SK-N-SH (cell line): ENCODE measurements at regions not wholly inside any gene's neighbourhood (a gene's known extent, or its start where the extent isn't known, plus 50 kb on each side); places are given as distances from the start of the nearest gene placed in this dataset.

Experiments
- CTCF ChIA-PET: fragments of 300-600, 350-600 bp; formaldehyde crosslinking; extraction: SDS; loops from one replicate; lab custom pipeline; 2021; lab: Yijun Ruan, JAX
- POLR2A ChIA-PET: fragments of 350-600 bp; sonication (Branson Sonifier 250); formaldehyde crosslinking; extraction: SDS; loops from one replicate; lab custom pipeline; 2020; ENCODE audit warnings: antibody characterized with exemption, inconsistent platforms; lab: Yijun Ruan, JAX
- DNase-seq: peaks from one replicate; pipeline ENCODE4 v3.0.0; 2012
- H2AFZ ChIP-seq: fragments of 200-600 bp; sonication (generic); 2 replicates; pipeline ENCODE4 v1.8.1; 2016; ENCODE audit warnings: antibody characterized with exemption, mild to moderate bottlenecking, low read depth
- H3F3A ChIP-seq: fragments of 200-600 bp; sonication (generic); replicated peaks from 2 replicates; pipeline ENCODE3; 2016; ENCODE audit warnings: antibody characterized with exemption, mild to moderate bottlenecking; ENCODE audit not compliant: insufficient read depth
- H3K27ac ChIP-seq, 2 experiments: fragments of 200-500 bp in 1 of 2; fragments of 200-600 bp in 1 of 2; sonication (Bioruptor generic) in 1 of 2; sonication (generic), shearing (Covaris generic) in 1 of 2; 2 replicates each; pipeline versions ENCODE4 v1.5.1 to v1.6.1; 2014 to 2016; ENCODE audit warnings: low read depth in 2 of 2, inconsistent platforms in 1 of 2, low read length in 1 of 2, mild to moderate bottlenecking in 1 of 2, mixed read lengths in 1 of 2
- H3K27me3 ChIP-seq: fragments of 200-600 bp; sonication (generic), shearing (Covaris generic); 2 replicates; pipeline ENCODE4 v1.6.1; 2016; ENCODE audit warnings: mixed run types; ENCODE audit not compliant: insufficient read depth
- H3K36me3 ChIP-seq, 2 experiments: fragments of 200-500 bp in 1 of 2; fragments of 200-600 bp in 1 of 2; sonication (Bioruptor generic) in 1 of 2; sonication (generic) in 1 of 2; replicated peaks in 1 of 2; 2 replicates each; pipeline versions ENCODE3 to v1.5.1; 2014 to 2016; ENCODE audit warnings: low read length in 1 of 2, mild to moderate bottlenecking in 1 of 2; ENCODE audit not compliant: insufficient read depth in 2 of 2, control insufficient read depth in 1 of 2
- H3K4me1 ChIP-seq, 2 experiments: fragments of 200-500 bp in 1 of 2; fragments of 200-600 bp in 1 of 2; sonication (Bioruptor generic) in 1 of 2; sonication (generic), shearing (Covaris generic) in 1 of 2; 2 replicates each; pipeline versions ENCODE4 v1.5.1 to v1.6.1; 2014 to 2016; ENCODE audit warnings: low read depth in 1 of 2, low read length in 1 of 2, mixed run types in 1 of 2; ENCODE audit not compliant: insufficient read depth in 2 of 2, control insufficient read depth in 1 of 2
- H3K4me2 ChIP-seq: fragments of 200-600 bp; sonication (generic), shearing (Covaris generic); 2 replicates; pipeline ENCODE4 v1.6.1; 2017; ENCODE audit warnings: mixed run types
- H3K4me3 ChIP-seq, 2 experiments: fragments of 200-500 bp in 1 of 2; fragments of 200-600 bp in 1 of 2; sonication (Bioruptor generic) in 1 of 2; sonication (generic), shearing (Covaris generic) in 1 of 2; 2 replicates each; pipeline versions ENCODE4 v1.5.1 to v1.8.1; 2014 to 2016; ENCODE audit warnings: low read depth in 2 of 2, inconsistent platforms in 1 of 2, low read length in 1 of 2, mild to moderate bottlenecking in 1 of 2, mixed read lengths in 1 of 2, moderate library complexity in 1 of 2
- H3K79me2 ChIP-seq: fragments of 200-600 bp; sonication (generic); 2 replicates; pipeline ENCODE4 v1.8.1; 2017; ENCODE audit warnings: mild to moderate bottlenecking; ENCODE audit not compliant: insufficient read depth
- H3K9ac ChIP-seq: fragments of 200-600 bp; sonication (generic); 2 replicates; pipeline ENCODE4 v1.6.1; 2017; ENCODE audit warnings: mixed run types
- H3K9me2 ChIP-seq: fragments of 200-600 bp; sonication (generic); 2 replicates; pipeline ENCODE4 v1.6.1; 2017; ENCODE audit warnings: mixed run types
- H3K9me3 ChIP-seq: fragments of 200-600 bp; sonication (generic); 2 replicates; pipeline ENCODE4 v1.6.1; 2017; ENCODE audit warnings: mixed run types, mild to moderate bottlenecking, moderate library complexity
- H4K20me1 ChIP-seq: fragments of 200-600 bp; sonication (generic); 2 replicates; pipeline ENCODE4 v1.6.1; 2017; ENCODE audit warnings: mild to moderate bottlenecking, mixed run types; ENCODE audit not compliant: insufficient read depth
- CTCF ChIP-seq: fragments of 200-600 bp; sonication (generic); IDR thresholded peaks from 2 replicates; pipeline ENCODE4 v1.6.1; 2017; ENCODE audit warnings: antibody characterized with exemption, mild to moderate bottlenecking, moderate library complexity
- ELF1 ChIP-seq: IDR thresholded peaks from 2 replicates; pipeline ENCODE4 v1.4.0; 2012
- EP300 ChIP-seq, 2 experiments: IDR thresholded peaks; 2 replicates each; pipeline versions ENCODE4 v1.4.0 to v1.6.1; 2012; ENCODE audit warnings: borderline replicate concordance in 1 of 2, low read depth in 1 of 2, low read length in 1 of 2
- EZH2phosphoT487 ChIP-seq: fragments of 200-600 bp; sonication (generic); IDR thresholded peaks from 2 replicates; pipeline ENCODE4 v1.6.1; 2017; ENCODE audit warnings: low read depth, mixed run types, mild to moderate bottlenecking, antibody characterized with exemption, moderate library complexity, borderline replicate concordance
- FOXM1 ChIP-seq: IDR thresholded peaks from 2 replicates; pipeline ENCODE4 v1.4.0; 2012; ENCODE audit warnings: low read depth, mild to moderate bottlenecking
- IRF3 ChIP-seq: fragments of 150-350 bp; IDR thresholded peaks from 2 replicates; pipeline ENCODE4 v1.6.1; 2016; ENCODE audit warnings: mild to moderate bottlenecking, low read depth, low read length
- JUND ChIP-seq: IDR thresholded peaks from 2 replicates; pipeline ENCODE4 v1.4.0; 2012
- MAX ChIP-seq: IDR thresholded peaks from 2 replicates; pipeline ENCODE4 v1.4.0; 2012; ENCODE audit warnings: low read depth
- MEF2A ChIP-seq: IDR thresholded peaks from 2 replicates; pipeline ENCODE4 v1.4.0; 2012; ENCODE audit warnings: low read depth, borderline replicate concordance
- MXI1 ChIP-seq: IDR thresholded peaks from 2 replicates; pipeline ENCODE4 v1.6.1; 2012; ENCODE audit warnings: mild to moderate bottlenecking, low read depth, low read length, improper control_type of control experiment
- NRF1 ChIP-seq: IDR thresholded peaks from 2 replicates; pipeline ENCODE4 v1.6.1; 2012; ENCODE audit warnings: low read depth, mild to moderate bottlenecking, low read length
- PBX3 ChIP-seq: IDR thresholded peaks from 2 replicates; pipeline ENCODE4; 2012
- RCOR1 ChIP-seq: fragments of 150-350 bp; IDR thresholded peaks from 2 replicates; pipeline ENCODE4 v1.6.1; 2017; ENCODE audit warnings: antibody characterized with exemption, low read length
- RFX5 ChIP-seq: IDR thresholded peaks from 2 replicates; pipeline ENCODE4 v1.6.1; 2012; ENCODE audit warnings: mild to moderate bottlenecking, improper control_type of control experiment, low read length
- RXRA ChIP-seq: IDR thresholded peaks from 2 replicates; pipeline ENCODE4 v1.4.0; 2012; ENCODE audit warnings: low read depth, mild to moderate bottlenecking, borderline replicate concordance
- TCF12 ChIP-seq: IDR thresholded peaks from 2 replicates; pipeline ENCODE4 v1.4.0; 2012
- YY1 ChIP-seq: IDR thresholded peaks from 2 replicates; pipeline ENCODE4 v1.4.0; 2012; ENCODE audit warnings: low read depth, mild to moderate bottlenecking
- ZBTB33 ChIP-seq: IDR thresholded peaks from 2 replicates; pipeline ENCODE4 v1.4.0; 2012; ENCODE audit warnings: low read depth, borderline replicate concordance
- WGBS: methylation state at CpG from one replicate; pipeline ENCODE4 v1.1.6; 2017; ENCODE audit warnings: low lambda C conversion rate; 5-methylcytosine and 5-hydroxymethylcytosine counted together

GRCh38 chr6:139641376-139641775, 266.9 kb upstream of the CITED2 start:
- WGBS: 66% methylated on average over 3 of the region's 3 CpGs
- Histone ChIP-seq H3K36me3 (no peaks in the 10 kb centered on the region), H3K79me2 (no peaks in the 10 kb centered on the region), H3K4me3 (no peak overlapping the region), H3K27me3 (no peaks in the 10 kb centered on the region), H2AFZ (no peak overlapping the region), H3K9me3 (no peaks in the 10 kb centered on the region; the same call in 1 of the 2 replicates), H3K4me1 (no peaks in the 10 kb centered on the region), H3F3A (no peaks in the 10 kb centered on the region), H4K20me1 (no peaks in the 10 kb centered on the region), H3K9me2 (no peaks in the 10 kb centered on the region), H3K9ac (no peak overlapping the region), H3K4me2 (no peak overlapping the region), H3K27ac (no peak overlapping the region)
- TF ChIP-seq YY1 (no peak), TCF12 (no peak), RCOR1 (no peak), CTCF (no peak), RFX5 (no peak), JUND (no peak), ZBTB33 (no peak), EP300 (IDR thresholded peaks at IDR 0.05; ENCODE audit: borderline replicate concordance in 1 of 2, low read depth in 1 of 2, low read length in 1 of 2) (no peak), PBX3 (no peak)
- DNase-seq: no peak
- ChIA-PET POLR2A (no interaction called here), CTCF (no interaction called here)

GRCh38 chr6:139640921-139641320, 266.5 kb upstream of the CITED2 start:
- no peaks in the 10 kb centered on the region for H3F3A ChIP-seq
- H3K27ac ChIP-seq: no peak overlapping the region
- no peaks in the 10 kb centered on the region; the same call in 1 of the 2 replicates for H3K9me3 ChIP-seq
- WGBS: 54% methylated on average over 4 of the region's 4 CpGs
- no peak overlapping the region for H2AFZ ChIP-seq
- H3K27me3 ChIP-seq: no peaks in the 10 kb centered on the region
- H3K4me3 ChIP-seq: no peak overlapping the region
- CTCF ChIA-PET: no interaction called here
- no peaks in the 10 kb centered on the region for H3K79me2 ChIP-seq
- H3K4me1 ChIP-seq: no peaks in the 10 kb centered on the region
- H4K20me1 ChIP-seq: no peaks in the 10 kb centered on the region
- H3K9ac ChIP-seq: no peak overlapping the region
- no peak for DNase-seq
- no peaks in the 10 kb centered on the region for H3K9me2 ChIP-seq
- no peaks in the 10 kb centered on the region for H3K36me3 ChIP-seq
- POLR2A ChIA-PET: no interaction called here
- TF ChIP-seq RXRA (no peak), FOXM1 (no peak), EZH2phosphoT487 (no peak), ELF1 (no peak), IRF3 (no peak), TCF12 (no peak), NRF1 (no peak), MXI1 (no peak), MAX (no peak), MEF2A (no peak)
- H3K4me2 ChIP-seq: no peak overlapping the region
